ENCODE measurements at regions not wholly inside any gene's neighbourhood (a gene's known extent, or its start where the extent isn't known, plus 50 kb on each side); places are given as distances from the start of the nearest gene placed in this dataset.

- no peaks in the 10 kb centered on the region for H3K4me1 ChIP-seq (ENCODE audit: control insufficient read depth in 1 of 2, low read depth in 2 of 2)
- H3K4me3 ChIP-seq = no peak overlapping the region
- no peaks in the 10 kb centered on the region for H3K9me3 ChIP-seq
- TF ChIP-seq, protein P1, sequence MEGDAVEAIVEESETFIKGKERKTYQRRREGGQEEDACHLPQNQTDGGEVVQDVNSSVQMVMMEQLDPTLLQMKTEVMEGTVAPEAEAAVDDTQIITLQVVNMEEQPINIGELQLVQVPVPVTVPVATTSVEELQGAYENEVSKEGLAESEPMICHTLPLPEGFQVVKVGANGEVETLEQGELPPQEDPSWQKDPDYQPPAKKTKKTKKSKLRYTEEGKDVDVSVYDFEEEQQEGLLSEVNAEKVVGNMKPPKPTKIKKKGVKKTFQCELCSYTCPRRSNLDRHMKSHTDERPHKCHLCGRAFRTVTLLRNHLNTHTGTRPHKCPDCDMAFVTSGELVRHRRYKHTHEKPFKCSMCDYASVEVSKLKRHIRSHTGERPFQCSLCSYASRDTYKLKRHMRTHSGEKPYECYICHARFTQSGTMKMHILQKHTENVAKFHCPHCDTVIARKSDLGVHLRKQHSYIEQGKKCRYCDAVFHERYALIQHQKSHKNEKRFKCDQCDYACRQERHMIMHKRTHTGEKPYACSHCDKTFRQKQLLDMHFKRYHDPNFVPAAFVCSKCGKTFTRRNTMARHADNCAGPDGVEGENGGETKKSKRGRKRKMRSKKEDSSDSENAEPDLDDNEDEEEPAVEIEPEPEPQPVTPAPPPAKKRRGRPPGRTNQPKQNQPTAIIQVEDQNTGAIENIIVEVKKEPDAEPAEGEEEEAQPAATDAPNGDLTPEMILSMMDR (IDR thresholded peaks at IDR 0.05) = no peak
- H3K36me3 ChIP-seq = no peaks in the 10 kb centered on the region
- no peak overlapping the region for H3K27ac ChIP-seq
- no peaks in the 10 kb centered on the region for H3K27me3 ChIP-seq (replicated peaks; ENCODE audit: insufficient read depth)
- ATAC-seq (ENCODE audit: insufficient number of reproducible peaks, low FRiP score, low read depth) (no peak), DNase-seq (ENCODE audit: low spot score) (no peak)
These were observed 767.1 kb upstream of the API5 start for GRCh38 chr11:42544726-42545125.

- ATAC-seq (ENCODE audit: insufficient number of reproducible peaks, low FRiP score, low read depth) = no peak
- H3K4me3 ChIP-seq = no peak overlapping the region
- no peak for DNase-seq (ENCODE audit: low spot score)
- H3K27me3 ChIP-seq (replicated peaks; ENCODE audit: insufficient read depth) = no peaks in the 10 kb centered on the region
- no peak overlapping the region for H3K27ac ChIP-seq
- TF ChIP-seq, protein P1 (IDR thresholded peaks at IDR 0.05) = no peak
- H3K9me3 ChIP-seq = no peaks in the 10 kb centered on the region
- no peaks in the 10 kb centered on the region for H3K4me1 ChIP-seq (ENCODE audit: control insufficient read depth in 1 of 2, low read depth in 2 of 2)
- no peaks in the 10 kb centered on the region for H3K36me3 ChIP-seq
These were observed 765.8 kb upstream of the API5 start for GRCh38 chr11:42545954-42546353.

DNA sequence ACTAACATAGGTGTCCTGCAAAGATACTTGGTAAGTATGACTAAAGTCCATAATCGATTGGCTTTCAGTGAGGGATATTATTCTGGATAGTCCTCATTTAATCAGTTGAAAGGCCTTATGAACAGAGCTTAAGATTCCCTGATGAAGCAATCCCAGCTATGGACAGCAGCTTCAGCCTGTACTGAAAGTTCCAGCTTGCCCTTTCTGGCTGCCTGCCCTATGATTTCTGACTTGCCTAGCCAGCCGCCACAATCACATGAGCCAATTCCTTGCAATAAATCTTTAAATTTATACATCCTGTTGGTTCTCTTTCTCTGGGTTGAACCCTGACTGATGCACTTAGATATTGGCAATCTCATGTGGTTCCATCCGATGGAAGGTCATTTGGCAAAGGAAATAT lies 759.0 kb upstream of the API5 start:
- Histone ChIP-seq H3K4me3 (no peak overlapping the region), H3K36me3 (no peaks in the 10 kb centered on the region), H3K27me3 (replicated peaks; ENCODE audit: insufficient read depth) (no peaks in the 10 kb centered on the region), H3K27ac (no peak overlapping the region), H3K4me1 (ENCODE audit: control insufficient read depth in 1 of 2, low read depth in 2 of 2) (no peaks in the 10 kb centered on the region), H3K9me3 (no peaks in the 10 kb centered on the region)
- TF ChIP-seq, protein P1 (IDR thresholded peaks at IDR 0.05) = no peak
- ATAC-seq (ENCODE audit: insufficient number of reproducible peaks, low FRiP score, low read depth) = no peak
- no peak for DNase-seq (ENCODE audit: low spot score)

- H3K4me1 ChIP-seq (ENCODE audit: control insufficient read depth in 1 of 2, low read depth in 2 of 2) = no peaks in the 10 kb centered on the region
- no peak for ATAC-seq (ENCODE audit: insufficient number of reproducible peaks, low FRiP score, low read depth)
- H3K27me3 ChIP-seq (replicated peaks; ENCODE audit: insufficient read depth) = no peaks in the 10 kb centered on the region
- H3K27ac ChIP-seq = no peak overlapping the region
- H3K36me3 ChIP-seq = no peaks in the 10 kb centered on the region
- DNase-seq (ENCODE audit: low spot score) = no peak
- TF ChIP-seq, protein P1 (IDR thresholded peaks at IDR 0.05) = no peak
- no peaks in the 10 kb centered on the region for H3K9me3 ChIP-seq
- no peak overlapping the region for H3K4me3 ChIP-seq
These were observed 756.6 kb upstream of the API5 start for GRCh38 chr11:42555190-42555589.

DNA sequence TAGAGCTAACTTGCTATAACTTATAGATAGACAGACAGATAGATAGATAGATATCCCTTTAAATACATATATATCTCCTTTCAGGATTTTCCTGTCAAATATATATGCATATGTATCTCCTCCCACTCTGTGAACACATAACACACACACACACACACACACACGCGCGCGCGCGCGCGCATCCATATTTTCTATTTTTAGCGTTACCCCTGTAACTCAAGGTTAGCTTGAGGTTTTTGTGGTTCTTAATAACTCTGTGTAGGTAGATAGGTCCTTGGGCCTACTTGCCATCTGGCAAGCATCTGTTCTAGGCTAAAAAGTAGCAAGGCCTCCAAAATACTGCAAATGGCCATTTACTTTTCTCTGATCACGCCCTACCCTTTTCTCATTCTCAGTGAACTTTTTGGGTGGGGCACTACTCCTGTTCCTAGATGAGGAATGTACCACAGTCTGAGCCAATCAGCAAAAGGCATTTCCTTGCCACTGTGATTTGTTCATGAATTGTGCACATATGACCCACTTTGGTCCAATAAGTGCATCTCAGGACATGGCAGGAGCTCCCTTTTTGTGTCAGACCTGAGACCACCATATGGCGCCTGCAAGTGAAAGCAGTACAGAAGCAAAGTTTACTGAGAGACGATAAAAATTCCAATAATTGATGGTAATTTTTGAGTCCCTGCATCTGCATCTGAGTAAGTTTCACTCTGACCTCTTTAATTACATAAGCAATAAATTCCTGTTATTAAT lies 740.5 kb upstream of the API5 start:
- no peak overlapping the region for H3K27ac ChIP-seq
- no peak overlapping the region for H3K4me3 ChIP-seq
- H3K9me3 ChIP-seq = no peaks in the 10 kb centered on the region
- H3K27me3 ChIP-seq (replicated peaks; ENCODE audit: insufficient read depth) = no peaks in the 10 kb centered on the region
- no peak for ATAC-seq (ENCODE audit: insufficient number of reproducible peaks, low FRiP score, low read depth)
- TF ChIP-seq, protein P1 (IDR thresholded peaks at IDR 0.05) = no peak
- H3K4me1 ChIP-seq (ENCODE audit: control insufficient read depth in 1 of 2, low read depth in 2 of 2) = no peaks in the 10 kb centered on the region
- no peaks in the 10 kb centered on the region for H3K36me3 ChIP-seq
- DNase-seq (ENCODE audit: low spot score) = no peak
